ENCODE measurements at regions not wholly inside any gene's neighbourhood (a gene's known extent, or its start where the extent isn't known, plus 50 kb on each side); places are given as distances from the start of the nearest gene placed in this dataset.
"Not testable (repeated sequence)": the region's sequence is repeated elsewhere in the genome, so short reads cannot be mapped to it uniquely, and the experiment has no call there.

DNA sequence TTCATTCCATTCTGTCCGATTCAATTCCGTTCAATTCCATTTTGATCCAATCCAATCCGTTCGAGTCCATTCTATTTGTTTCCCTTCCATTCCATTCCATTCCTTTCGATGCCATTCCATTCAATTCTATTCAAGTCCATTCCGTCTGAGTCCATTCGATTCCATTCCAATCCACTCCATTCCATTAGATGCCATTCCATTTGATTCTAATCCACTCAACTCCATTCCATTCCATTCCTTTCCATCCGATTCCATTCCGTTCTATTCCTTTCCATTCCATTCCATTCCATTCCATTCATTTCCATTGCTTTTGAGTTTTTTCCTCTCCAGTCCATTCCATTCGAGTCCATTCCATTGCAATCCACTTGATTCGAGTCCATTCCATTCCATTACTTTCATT, 2589.3 kb upstream of the TPTE start:
- H3K4me2 ChIP-seq; H3K4me1 ChIP-seq (replicated peaks; ENCODE audit: insufficient read depth); H3K4me3 ChIP-seq; H3K27ac ChIP-seq; DNase-seq; H4K20me1 ChIP-seq (ENCODE audit: insufficient read depth); H3K27me3 ChIP-seq (ENCODE audit: insufficient read depth, low read depth); CTCF ChIA-PET; H3K9me2 ChIP-seq (ENCODE audit: insufficient read depth); H2AFZ ChIP-seq; H3K79me2 ChIP-seq (ENCODE audit: low read depth); intact Hi-C loops (cut with micrococcal nuclease; ENCODE audit: unreplicated experiment); BruUV-seq (replicated peaks); H3K36me3 ChIP-seq (ENCODE audit: low read depth); H3F3A ChIP-seq (ENCODE audit: insufficient read depth, low read depth); POLR2A ChIA-PET (ENCODE audit: unreplicated experiment): not testable (repeated sequence)
- H3K9me3 ChIP-seq (ENCODE audit: insufficient read depth, low read depth) = peaks cover 67% of the 10 kb centered on the region

DNA sequence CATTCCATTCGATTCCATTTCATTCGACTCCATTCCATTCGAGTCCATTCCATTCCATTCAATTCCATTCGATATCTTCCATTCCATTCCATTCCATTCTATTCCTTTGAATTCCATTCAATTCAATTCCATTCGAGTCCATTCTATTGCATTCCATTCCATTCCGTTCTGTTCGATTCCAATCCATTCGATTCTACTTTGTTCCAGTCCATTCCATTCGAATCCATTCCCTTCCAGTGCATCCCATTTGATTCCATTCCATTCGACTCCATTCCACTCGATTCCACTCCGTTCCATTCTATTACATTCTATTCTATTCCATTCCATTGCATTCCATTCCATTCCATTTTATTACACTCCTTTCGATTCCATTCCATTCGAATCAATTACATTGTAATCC, 2588.5 kb upstream of the TPTE start:
- H4K20me1 ChIP-seq (ENCODE audit: insufficient read depth); H3K27me3 ChIP-seq (ENCODE audit: insufficient read depth, low read depth); H3F3A ChIP-seq (ENCODE audit: insufficient read depth, low read depth); intact Hi-C loops (cut with micrococcal nuclease; ENCODE audit: unreplicated experiment); H2AFZ ChIP-seq; H3K4me3 ChIP-seq; H3K9me2 ChIP-seq (ENCODE audit: insufficient read depth); H3K36me3 ChIP-seq (ENCODE audit: low read depth); H3K79me2 ChIP-seq (ENCODE audit: low read depth); H3K27ac ChIP-seq; CTCF ChIA-PET; BruUV-seq (replicated peaks); DNase-seq; POLR2A ChIA-PET (ENCODE audit: unreplicated experiment); H3K4me1 ChIP-seq (replicated peaks; ENCODE audit: insufficient read depth); H3K4me2 ChIP-seq: not testable (repeated sequence)
- peaks cover 66% of the 10 kb centered on the region for H3K9me3 ChIP-seq (ENCODE audit: insufficient read depth, low read depth)

DNA sequence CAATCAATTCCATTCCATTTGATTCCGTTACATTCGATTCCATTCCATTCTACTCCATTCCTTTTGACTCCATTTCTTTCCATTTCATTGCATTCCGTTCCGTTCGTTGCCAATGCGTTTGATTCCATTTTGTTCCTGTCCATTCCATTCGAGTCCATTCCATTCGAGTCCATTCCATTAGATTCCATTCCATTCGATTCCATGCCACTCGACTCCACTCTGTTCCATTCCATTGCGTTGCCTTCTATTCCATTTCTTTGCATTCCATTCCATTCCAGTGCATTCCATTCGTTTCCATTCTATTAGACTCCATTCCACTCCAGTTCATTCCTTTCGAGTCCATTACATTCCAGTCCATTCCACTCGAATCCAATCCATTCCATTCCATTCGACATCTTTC, 2587.5 kb upstream of the TPTE start:
- CTCF ChIA-PET = no interaction called here
- BruUV-seq (replicated peaks) = no TSS peak
- no peaks in the 10 kb centered on the region for H4K20me1 ChIP-seq (ENCODE audit: insufficient read depth)
- no peaks in the 10 kb centered on the region for H3K4me1 ChIP-seq (replicated peaks; ENCODE audit: insufficient read depth)
- H3K27me3 ChIP-seq (ENCODE audit: insufficient read depth, low read depth) = no peaks in the 10 kb centered on the region
- TF ChIP-seq, protein P1, sequence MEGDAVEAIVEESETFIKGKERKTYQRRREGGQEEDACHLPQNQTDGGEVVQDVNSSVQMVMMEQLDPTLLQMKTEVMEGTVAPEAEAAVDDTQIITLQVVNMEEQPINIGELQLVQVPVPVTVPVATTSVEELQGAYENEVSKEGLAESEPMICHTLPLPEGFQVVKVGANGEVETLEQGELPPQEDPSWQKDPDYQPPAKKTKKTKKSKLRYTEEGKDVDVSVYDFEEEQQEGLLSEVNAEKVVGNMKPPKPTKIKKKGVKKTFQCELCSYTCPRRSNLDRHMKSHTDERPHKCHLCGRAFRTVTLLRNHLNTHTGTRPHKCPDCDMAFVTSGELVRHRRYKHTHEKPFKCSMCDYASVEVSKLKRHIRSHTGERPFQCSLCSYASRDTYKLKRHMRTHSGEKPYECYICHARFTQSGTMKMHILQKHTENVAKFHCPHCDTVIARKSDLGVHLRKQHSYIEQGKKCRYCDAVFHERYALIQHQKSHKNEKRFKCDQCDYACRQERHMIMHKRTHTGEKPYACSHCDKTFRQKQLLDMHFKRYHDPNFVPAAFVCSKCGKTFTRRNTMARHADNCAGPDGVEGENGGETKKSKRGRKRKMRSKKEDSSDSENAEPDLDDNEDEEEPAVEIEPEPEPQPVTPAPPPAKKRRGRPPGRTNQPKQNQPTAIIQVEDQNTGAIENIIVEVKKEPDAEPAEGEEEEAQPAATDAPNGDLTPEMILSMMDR (conservative IDR thresholded peaks at IDR 0.05) = no peak
- no peak for TF ChIP-seq EZH2 (IDR thresholded peaks at IDR 0.05; ENCODE audit: low read depth)
- no peak overlapping the region for H3K4me2 ChIP-seq
- H3K79me2 ChIP-seq (ENCODE audit: low read depth) = no peaks in the 10 kb centered on the region
- peaks cover 67% of the 10 kb centered on the region for H3K9me3 ChIP-seq (ENCODE audit: insufficient read depth, low read depth)
- POLR2A ChIA-PET (ENCODE audit: unreplicated experiment) = no interaction called here
- H3K36me3 ChIP-seq (ENCODE audit: low read depth) = no peaks in the 10 kb centered on the region
- no peak overlapping the region for H3K4me3 ChIP-seq
- no peaks in the 10 kb centered on the region for H3F3A ChIP-seq (ENCODE audit: insufficient read depth, low read depth)
- H3K27ac ChIP-seq = no peak overlapping the region
- H2AFZ ChIP-seq = no peak overlapping the region
- H3K9me2 ChIP-seq (ENCODE audit: insufficient read depth) = 0 out of 2 replicates have a peak, but pooled peaks cover 3% of the 10 kb centered on the region
- intact Hi-C loops (cut with micrococcal nuclease; ENCODE audit: unreplicated experiment) = no loop called here
- DNase-seq = no peak

DNA sequence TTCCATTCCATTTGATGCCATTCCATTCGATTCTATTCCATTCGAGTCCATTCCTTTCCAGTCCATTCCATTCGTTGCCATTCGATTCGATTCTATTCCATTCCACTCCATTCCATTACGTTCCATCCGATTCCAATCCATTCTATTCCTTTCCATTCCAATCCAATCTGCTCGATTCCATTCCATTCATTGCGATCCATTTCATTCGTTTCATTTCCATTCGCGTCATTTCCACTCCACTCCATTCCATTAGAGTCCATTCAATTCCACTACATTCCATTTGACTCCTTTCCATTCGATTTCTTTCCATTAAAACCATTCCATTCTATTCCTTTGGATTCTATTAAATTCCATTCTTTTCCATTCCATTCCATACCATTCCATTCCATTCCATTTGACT, 2584.1 kb upstream of the TPTE start:
- H3F3A ChIP-seq (ENCODE audit: insufficient read depth, low read depth); intact Hi-C loops (cut with micrococcal nuclease; ENCODE audit: unreplicated experiment); POLR2A ChIA-PET (ENCODE audit: unreplicated experiment); H2AFZ ChIP-seq; H3K36me3 ChIP-seq (ENCODE audit: low read depth); H3K4me2 ChIP-seq; H3K27me3 ChIP-seq (ENCODE audit: insufficient read depth, low read depth); H3K79me2 ChIP-seq (ENCODE audit: low read depth); CTCF ChIA-PET; H3K4me1 ChIP-seq (replicated peaks; ENCODE audit: insufficient read depth); H4K20me1 ChIP-seq (ENCODE audit: insufficient read depth); H3K9me2 ChIP-seq (ENCODE audit: insufficient read depth); H3K27ac ChIP-seq; BruUV-seq (replicated peaks); H3K4me3 ChIP-seq; DNase-seq: not testable (repeated sequence)
- H3K9me3 ChIP-seq (ENCODE audit: insufficient read depth, low read depth) = peaks cover 85% of the 10 kb centered on the region

DNA sequence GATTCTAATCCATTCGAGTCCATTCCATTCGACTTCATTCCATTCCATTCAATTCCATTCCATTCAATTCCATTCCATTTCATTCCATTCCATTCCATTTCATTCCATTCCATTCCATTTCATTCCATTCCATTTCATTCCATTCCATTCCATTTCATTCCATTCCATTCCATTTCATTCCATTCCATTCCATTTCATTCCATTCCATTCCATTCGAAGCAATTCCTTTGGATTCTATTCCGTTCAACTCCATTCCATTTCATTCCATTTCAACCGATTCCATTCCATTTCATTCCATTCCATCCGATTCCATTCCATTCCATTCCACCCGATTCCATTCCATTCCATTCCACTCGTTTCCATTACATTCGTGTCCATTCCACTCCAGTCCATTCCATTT, 2583.2 kb upstream of the TPTE start:
- H3K79me2 ChIP-seq (ENCODE audit: low read depth); intact Hi-C loops (cut with micrococcal nuclease; ENCODE audit: unreplicated experiment); BruUV-seq (replicated peaks); H3K4me1 ChIP-seq (replicated peaks; ENCODE audit: insufficient read depth); H3K36me3 ChIP-seq (ENCODE audit: low read depth); H3K27me3 ChIP-seq (ENCODE audit: insufficient read depth, low read depth); H3K4me3 ChIP-seq; H2AFZ ChIP-seq; H3K27ac ChIP-seq; H3K9me2 ChIP-seq (ENCODE audit: insufficient read depth); DNase-seq; H3K4me2 ChIP-seq; H3F3A ChIP-seq (ENCODE audit: insufficient read depth, low read depth); H4K20me1 ChIP-seq (ENCODE audit: insufficient read depth); POLR2A ChIA-PET (ENCODE audit: unreplicated experiment); CTCF ChIA-PET: not testable (repeated sequence)
- H3K9me3 ChIP-seq (ENCODE audit: insufficient read depth, low read depth) = peaks cover 77% of the 10 kb centered on the region

DNA sequence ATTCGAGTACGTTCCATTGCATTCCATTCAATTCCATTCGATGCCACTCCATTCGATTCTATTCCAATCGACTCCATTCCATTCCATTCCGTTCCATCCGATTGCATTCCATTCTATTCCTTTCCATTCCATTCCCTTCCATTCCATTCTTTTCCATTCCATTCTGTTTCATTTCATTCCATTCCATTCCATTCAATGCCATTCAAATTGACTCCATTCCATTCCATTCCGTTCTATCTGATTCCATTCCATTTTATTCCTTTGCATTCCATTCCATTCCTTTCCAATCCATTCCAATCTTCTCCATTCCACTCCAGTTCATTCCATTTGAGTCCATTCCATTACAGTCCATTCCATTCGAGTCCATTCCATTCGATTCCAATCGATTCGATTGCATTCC, 2580.0 kb upstream of the TPTE start:
- peaks cover 61% of the 10 kb centered on the region for H3K9me3 ChIP-seq (ENCODE audit: insufficient read depth, low read depth)
- H3K27ac ChIP-seq; H3K9me2 ChIP-seq (ENCODE audit: insufficient read depth); CTCF ChIA-PET; H3K4me2 ChIP-seq; H2AFZ ChIP-seq; intact Hi-C loops (cut with micrococcal nuclease; ENCODE audit: unreplicated experiment); H3K4me1 ChIP-seq (replicated peaks; ENCODE audit: insufficient read depth); POLR2A ChIA-PET (ENCODE audit: unreplicated experiment); H3K36me3 ChIP-seq (ENCODE audit: low read depth); BruUV-seq (replicated peaks); H3F3A ChIP-seq (ENCODE audit: insufficient read depth, low read depth); H3K4me3 ChIP-seq; H4K20me1 ChIP-seq (ENCODE audit: insufficient read depth); DNase-seq; H3K79me2 ChIP-seq (ENCODE audit: low read depth); H3K27me3 ChIP-seq (ENCODE audit: insufficient read depth, low read depth): not testable (repeated sequence)

DNA sequence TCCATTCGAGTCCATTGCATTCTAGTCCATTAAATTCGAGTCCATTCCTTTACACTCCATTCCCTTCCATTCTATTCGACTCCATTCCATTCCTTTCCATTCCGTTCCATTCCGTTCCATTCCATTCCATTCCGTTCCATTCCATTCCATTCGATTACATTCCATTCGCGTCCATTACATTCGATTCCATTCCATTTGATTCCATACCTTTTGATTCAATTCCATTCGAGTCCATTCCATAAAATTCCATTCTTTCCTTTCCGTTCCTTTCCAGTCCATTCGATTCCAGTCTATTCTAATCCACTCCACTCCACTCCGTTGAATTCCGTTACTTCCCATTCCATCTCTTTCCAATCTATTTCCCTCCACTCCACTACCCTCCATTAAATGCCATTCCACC, 2579.2 kb upstream of the TPTE start:
- intact Hi-C loops (cut with micrococcal nuclease; ENCODE audit: unreplicated experiment) = not testable (repeated sequence)

More for the DNA sequence above, 2579.2 kb upstream of the TPTE start:
- CTCF ChIA-PET; DNase-seq; H3K4me2 ChIP-seq; H3K27ac ChIP-seq; H3K79me2 ChIP-seq (ENCODE audit: low read depth); H3K9me2 ChIP-seq (ENCODE audit: insufficient read depth); H3K4me1 ChIP-seq (replicated peaks; ENCODE audit: insufficient read depth); BruUV-seq (replicated peaks); H4K20me1 ChIP-seq (ENCODE audit: insufficient read depth); H3K27me3 ChIP-seq (ENCODE audit: insufficient read depth, low read depth); H3F3A ChIP-seq (ENCODE audit: insufficient read depth, low read depth); POLR2A ChIA-PET (ENCODE audit: unreplicated experiment); H3K4me3 ChIP-seq; H2AFZ ChIP-seq; H3K36me3 ChIP-seq (ENCODE audit: low read depth): not testable (repeated sequence)
- H3K9me3 ChIP-seq (ENCODE audit: insufficient read depth, low read depth) = peaks cover 64% of the 10 kb centered on the region

Data from PC-9 (cell line).